ENCODE measurements at regions not wholly inside any gene's neighbourhood (a gene's known extent, or its start where the extent isn't known, plus 50 kb on each side); places are given as distances from the start of the nearest gene placed in this dataset.

GRCh38 chr5:58077966-58078365, 381.9 kb downstream of the PLK2 start:
- TF ChIP-seq POLR2AphosphoS5 (IDR thresholded peaks at IDR 0.05) (no peak), CTCF (IDR thresholded peaks at IDR 0.05) (no peak)

Data from breast epithelium (tissue), 3 donors.